Caco-2 (cell line): ENCODE measurements at regions not wholly inside any gene's neighbourhood (a gene's known extent, or its start where the extent isn't known, plus 50 kb on each side); places are given as distances from the start of the nearest gene placed in this dataset.

Experiments
- BruUV-seq: library from RNA; stranded (reverse); fragments of 400-500 nt; replicated peaks from 2 replicates; lab custom pipeline; 2021; lab: Mats Ljungman, UMichigan
- CTCF ChIA-PET: fragments of 300-600 bp; sonication (Branson Sonifier 250); formaldehyde crosslinking; loops from one replicate; lab custom pipeline; 2022; ENCODE audit warnings: antibody characterized with exemption; lab: Charles Lee
- POLR2A ChIA-PET: fragments of 300-600 bp; sonication (Branson Sonifier 250); formaldehyde crosslinking; loops from one replicate; lab custom pipeline; 2022; ENCODE audit warnings: antibody characterized with exemption; lab: Charles Lee
- DNase-seq, 2 experiments: peaks; one replicate each; pipeline versions ENCODE4 v3.0.0 to v3.0.0-alpha.2; 2020 to 2022
- H3K27me3 ChIP-seq: replicated peaks from 2 replicates; pipeline ENCODE4 v1.6.0; 2011; ENCODE audit warnings: low read length; ENCODE audit not compliant: control insufficient read depth, insufficient read depth
- H3K36me3 ChIP-seq: 2 replicates; pipeline ENCODE4 v1.5.1; 2011; ENCODE audit warnings: low read length; ENCODE audit not compliant: control insufficient read depth, insufficient read depth
- H3K4me1 ChIP-seq: fragments of 250-450 bp; sonication (Bioruptor Pico); 2 replicates; pipeline ENCODE4 v1.5.1; 2020; ENCODE audit warnings: mild to moderate bottlenecking
- H3K4me3 ChIP-seq: 2 replicates; pipeline ENCODE4 v1.5.1; 2011; ENCODE audit warnings: low read depth, mild to moderate bottlenecking, control low read depth, low read length
- H3K9me3 ChIP-seq: fragments of 250-450 bp; sonication (Bioruptor Pico); 2 replicates; pipeline ENCODE4 v1.5.1; 2020; ENCODE audit warnings: mild to moderate bottlenecking, moderate library complexity
- H3K27ac Mint-ChIP-seq: one replicate; pipeline ENCODE4 v1.8.0; 2022; ENCODE audit warnings: mixed read lengths; ENCODE audit not compliant: unreplicated experiment
- H3K27me3 Mint-ChIP-seq: one replicate; pipeline ENCODE4 v1.8.0; 2022; ENCODE audit warnings: mixed read lengths; ENCODE audit not compliant: insufficient read depth, unreplicated experiment
- H3K36me3 Mint-ChIP-seq: one replicate; pipeline ENCODE4 v1.8.0; 2022; ENCODE audit warnings: mild to moderate bottlenecking, mixed read lengths; ENCODE audit not compliant: insufficient read depth, unreplicated experiment
- H3K4me1 Mint-ChIP-seq: one replicate; pipeline ENCODE4 v1.8.0; 2022; ENCODE audit warnings: low read depth, mixed read lengths; ENCODE audit not compliant: unreplicated experiment
- H3K4me3 Mint-ChIP-seq: one replicate; pipeline ENCODE4 v1.8.0; 2022; ENCODE audit warnings: mild to moderate bottlenecking, moderate library complexity, mixed read lengths; ENCODE audit not compliant: unreplicated experiment
- H3K9me3 Mint-ChIP-seq: one replicate; pipeline ENCODE4 v1.8.0; 2022; ENCODE audit warnings: mixed read lengths; ENCODE audit not compliant: unreplicated experiment
- CTCF ChIP-seq, 2 experiments: fragments of 200-600 bp in 1 of 2; IDR thresholded peaks; 1 replicate in 1 of 2; 2 replicates in 1 of 2; pipeline versions ENCODE4 v1.5.1 to v1.8.0; 2011 to 2022; ENCODE audit warnings: antibody characterized with exemption in 1 of 2, control low read depth in 1 of 2, inconsistent platforms in 1 of 2, low read depth in 1 of 2, low read length in 1 of 2, mild to moderate bottlenecking in 1 of 2, moderate library complexity in 1 of 2; ENCODE audit not compliant: insufficient read depth in 1 of 2, severe bottlenecking in 1 of 2, unreplicated experiment in 1 of 2
- intact Hi-C: fragments of 100-400 bp; cut with micrococcal nuclease; formaldehyde crosslinking; loops from one replicate; pipeline ENCODE4 v1.10.0; 2022; ENCODE audit not compliant: unreplicated experiment

DNA sequence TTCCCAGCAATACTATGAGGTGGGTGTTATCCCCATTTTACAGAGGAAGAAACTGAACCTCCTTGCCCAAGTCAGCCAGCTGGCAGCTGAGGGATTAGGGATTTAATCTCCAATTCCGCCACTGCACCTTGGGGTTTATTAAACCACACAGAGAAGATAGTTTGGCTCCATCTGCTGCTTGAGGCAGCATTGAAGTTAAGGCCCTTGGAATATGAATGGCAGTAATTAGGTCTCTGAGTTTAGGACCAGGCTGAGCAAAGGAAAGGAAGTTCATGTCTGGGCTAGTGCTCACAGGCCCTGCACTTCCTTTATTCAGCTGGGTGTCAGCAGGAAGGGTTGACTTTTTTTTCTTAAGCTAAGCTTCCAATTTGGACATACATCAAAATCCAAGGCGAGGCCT lies 86.9 kb upstream of the GDNF start:
- CTCF ChIA-PET, result no interaction called here
- no peaks in the 10 kb centered on the region for H3K4me1 Mint-ChIP-seq
- no peak overlapping the region for H3K4me3 Mint-ChIP-seq
- DNase-seq, result no peak
- H3K27me3 Mint-ChIP-seq, result peaks cover 23% of the 10 kb centered on the region
- Histone ChIP-seq H3K27me3 (no peaks in the 10 kb centered on the region), H3K4me1 (no peaks in the 10 kb centered on the region), H3K36me3 (no peaks in the 10 kb centered on the region), H3K9me3 (no peaks in the 10 kb centered on the region), H3K4me3 (no peak overlapping the region)
- no peaks in the 10 kb centered on the region for H3K36me3 Mint-ChIP-seq
- BruUV-seq, result no TSS peak
- H3K27ac Mint-ChIP-seq, result no peak overlapping the region
- no peak for TF ChIP-seq CTCF (IDR thresholded peaks at IDR 0.05; ENCODE audit: insufficient read depth in 1 of 2, low read depth in 1 of 2, low read length in 1 of 2, severe bottlenecking in 1 of 2, unreplicated experiment in 1 of 2)
- POLR2A ChIA-PET, result interaction anchor here (0.7 kb wide), 1 partner anchor 17 kb away, joined by 4 read pairs; no protein-coding TSS in a partner anchor
- intact Hi-C loops, result no loop called here
- no peaks in the 10 kb centered on the region for H3K9me3 Mint-ChIP-seq

DNA sequence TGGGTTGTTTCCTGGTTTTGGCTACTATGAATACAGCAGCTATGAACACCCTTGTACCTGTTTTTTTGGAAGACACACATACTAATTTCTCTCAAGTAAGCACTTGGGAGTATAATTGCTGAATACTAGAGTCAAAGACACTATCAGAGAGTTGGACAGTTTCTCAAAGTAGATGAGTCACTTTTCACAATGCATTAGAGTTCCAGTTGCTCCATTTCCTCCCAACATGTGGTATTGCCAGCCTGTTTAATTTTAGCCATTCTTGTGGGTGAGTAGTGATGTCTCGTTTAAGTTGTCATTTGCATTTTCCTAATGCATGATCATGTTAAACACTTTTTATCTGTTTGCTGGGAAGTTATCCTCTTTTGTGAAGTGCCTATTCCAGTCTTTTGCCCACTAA lies 81.6 kb upstream of the GDNF start:
- no peak for DNase-seq
- CTCF ChIA-PET, result no interaction called here
- BruUV-seq, result no TSS peak
- POLR2A ChIA-PET, result no interaction called here
- Mint-ChIP-seq H3K9me3 (no peaks in the 10 kb centered on the region), H3K27ac (no peak overlapping the region), H3K36me3 (no peaks in the 10 kb centered on the region), H3K27me3 (peaks cover 27% of the 10 kb centered on the region), H3K4me1 (no peaks in the 10 kb centered on the region), H3K4me3 (no peak overlapping the region)
- H3K4me3 ChIP-seq, result no peak overlapping the region
- no peaks in the 10 kb centered on the region for H3K4me1 ChIP-seq
- H3K9me3 ChIP-seq, result no peaks in the 10 kb centered on the region
- H3K36me3 ChIP-seq, result no peaks in the 10 kb centered on the region
- H3K27me3 ChIP-seq, result peaks cover 2% of the 10 kb centered on the region
- TF ChIP-seq CTCF (IDR thresholded peaks at IDR 0.05; ENCODE audit: insufficient read depth in 1 of 2, low read depth in 1 of 2, low read length in 1 of 2, severe bottlenecking in 1 of 2, unreplicated experiment in 1 of 2), result no peak
- intact Hi-C loops, result no loop called here

- no peak for DNase-seq
- TF ChIP-seq CTCF (IDR thresholded peaks at IDR 0.05; ENCODE audit: insufficient read depth in 1 of 2, low read depth in 1 of 2, low read length in 1 of 2, severe bottlenecking in 1 of 2, unreplicated experiment in 1 of 2), result no peak
- BruUV-seq, result no TSS peak
- no peak overlapping the region for H3K4me3 ChIP-seq
- no peaks in the 10 kb centered on the region for H3K4me1 ChIP-seq
- intact Hi-C loops, result no loop called here
- H3K27ac Mint-ChIP-seq, result no peak overlapping the region
- H3K4me3 Mint-ChIP-seq, result no peak overlapping the region
- H3K36me3 ChIP-seq, result no peaks in the 10 kb centered on the region
- H3K27me3 Mint-ChIP-seq, result peaks cover 18% of the 10 kb centered on the region
- no peaks in the 10 kb centered on the region for H3K4me1 Mint-ChIP-seq
- no peaks in the 10 kb centered on the region for H3K9me3 ChIP-seq
- no peaks in the 10 kb centered on the region for H3K36me3 Mint-ChIP-seq
- ChIA-PET CTCF (no interaction called here), POLR2A (no interaction called here)
- no peaks in the 10 kb centered on the region for H3K9me3 Mint-ChIP-seq
- H3K27me3 ChIP-seq, result peaks cover 2% of the 10 kb centered on the region
Measured at GRCh38 chr5:37918424-37918823, 78.6 kb upstream of the GDNF start.
